HCT116 (cell line): ENCODE measurements at regions not wholly inside any gene's neighbourhood (a gene's known extent, or its start where the extent isn't known, plus 50 kb on each side); places are given as distances from the start of the nearest gene placed in this dataset.

Experiments
- ATAC-seq: fragments of 200-7000 bp; cut with Tn5 transposase; 2 replicates; pipeline ENCODE4 v1.9.1; 2020; ENCODE audit warnings: mild to moderate bottlenecking, moderate library complexity
- BruUV-seq: library from RNA; stranded (reverse); fragments of 400-500 nt; replicated peaks from 2 replicates; lab custom pipeline; 2021; lab: Mats Ljungman, UMichigan
- CTCF ChIA-PET: fragments of 300-600 bp; sonication (Branson Sonifier 250); formaldehyde crosslinking; loops from one replicate; lab custom pipeline; 2021; ENCODE audit warnings: antibody characterized with exemption; lab: Charles Lee
- POLR2A ChIA-PET: fragments of 300-600, 350-600 bp; sonication (Branson Sonifier 250); formaldehyde crosslinking; loops from one replicate; lab custom pipeline; 2021; ENCODE audit warnings: antibody characterized with exemption; lab: Charles Lee
- RAD21 ChIA-PET, 2 experiments: fragments of 300-600 bp; sonication (Branson Sonifier 250); formaldehyde crosslinking; loops; one replicate each; lab custom pipeline; 2023; ENCODE audit warnings: low total read pairs in 2 of 2; ENCODE audit not compliant: uncharacterized antibody in 2 of 2, unreplicated experiment in 2 of 2, low non-redundant PET in 1 of 2; lab: Charles Lee
- DNase-seq: peaks from one replicate; pipeline ENCODE4 v3.0.0-alpha.2; 2010; ENCODE audit warnings: low read depth, low spot score
- H2AFZ ChIP-seq: fragments of 200-600 bp; shearing (Covaris generic), sonication (generic); 2 replicates; pipeline ENCODE4 v1.6.1; 2017; ENCODE audit warnings: low read depth, mixed run types, mixed read lengths, antibody characterized with exemption, low read length; ENCODE audit not compliant: poor library complexity, severe bottlenecking
- H3K27ac ChIP-seq: 2 replicates; pipeline ENCODE4 v1.5.1; 2012; ENCODE audit warnings: low read depth, low read length
- H3K27me3 ChIP-seq: fragments of 200-600 bp; sonication (generic); 2 replicates; pipeline ENCODE4 v1.6.1; 2016; ENCODE audit warnings: mixed run types, low read length, mixed read lengths; ENCODE audit not compliant: insufficient read depth
- H3K36me3 ChIP-seq, 2 experiments: fragments of 200-500 bp in 1 of 2; fragments of 200-600 bp in 1 of 2; sonication (Bioruptor generic) in 1 of 2; sonication (generic) in 1 of 2; 2 replicates each; pipeline versions ENCODE4 v1.5.1 to v1.6.1; 2014 to 2016; ENCODE audit warnings: low read length in 2 of 2, inconsistent platforms in 1 of 2, mixed read lengths in 1 of 2, mixed run types in 1 of 2; ENCODE audit not compliant: insufficient read depth in 2 of 2, control insufficient read depth in 1 of 2
- H3K4me1 ChIP-seq, 2 experiments: fragments of 200-600 bp in 1 of 2; sonication (generic) in 1 of 2; 2 replicates each; pipeline versions ENCODE4 v1.5.1 to v1.6.1; 2012 to 2017; ENCODE audit warnings: low read length in 2 of 2, inconsistent platforms in 1 of 2, mild to moderate bottlenecking in 1 of 2, mixed read lengths in 1 of 2, mixed run types in 1 of 2, moderate library complexity in 1 of 2; ENCODE audit not compliant: insufficient read depth in 2 of 2, control insufficient read depth in 1 of 2
- H3K4me2 ChIP-seq: fragments of 200-600 bp; sonication (generic); 2 replicates; pipeline ENCODE4 v1.6.1; 2017; ENCODE audit warnings: mixed run types, low read length, mixed read lengths
- H3K4me3 ChIP-seq, 2 experiments: fragments of 200-600 bp in 1 of 2; sonication (generic) in 1 of 2; replicated peaks in 1 of 2; 2 replicates each; pipeline ENCODE4 v1.5.1; 2011 to 2016; ENCODE audit warnings: low read length in 2 of 2, control low read depth in 1 of 2, low read depth in 1 of 2, mild to moderate bottlenecking in 1 of 2, mixed read lengths in 1 of 2, mixed run types in 1 of 2
- H3K79me2 ChIP-seq: fragments of 200-600 bp; sonication (generic); 2 replicates; pipeline ENCODE4 v1.6.1; 2017; ENCODE audit warnings: mild to moderate bottlenecking, mixed run types, low read length, moderate library complexity, mixed read lengths; ENCODE audit not compliant: insufficient read depth
- H3K9ac ChIP-seq: fragments of 200-600 bp; sonication (generic); 2 replicates; pipeline ENCODE4 v1.6.1; 2016; ENCODE audit warnings: low read length, mixed read lengths
- H3K9me2 ChIP-seq: fragments of 200-600 bp; sonication (generic), shearing (Covaris generic); 2 replicates; pipeline ENCODE4 v1.6.1; 2017; ENCODE audit warnings: mixed run types, mild to moderate bottlenecking, moderate library complexity; ENCODE audit not compliant: insufficient read depth
- H3K9me3 ChIP-seq, 2 experiments: fragments of 200-500 bp in 1 of 2; fragments of 200-600 bp in 1 of 2; sonication (Bioruptor generic) in 1 of 2; sonication (generic) in 1 of 2; 2 replicates each; pipeline ENCODE4 v1.6.1; 2014 to 2017; ENCODE audit warnings: low read length in 2 of 2, mixed read lengths in 2 of 2, inconsistent platforms in 1 of 2, low read depth in 1 of 2, mild to moderate bottlenecking in 1 of 2, mixed run types in 1 of 2, moderate library complexity in 1 of 2; ENCODE audit not compliant: control insufficient read depth in 1 of 2, insufficient read depth in 1 of 2
- H4K20me1 ChIP-seq: fragments of 200-600 bp; sonication (generic), shearing (Covaris generic); 2 replicates; pipeline ENCODE4 v1.6.1; 2017; ENCODE audit warnings: mixed run types, mild to moderate bottlenecking, moderate library complexity; ENCODE audit not compliant: insufficient read depth
- ATF3 ChIP-seq: IDR thresholded peaks from 2 replicates; pipeline ENCODE4 v1.6.1; 2012
- CBX3 ChIP-seq: IDR thresholded peaks from 2 replicates; pipeline ENCODE4 v1.6.1; 2012; ENCODE audit warnings: low read depth
- CEBPB ChIP-seq: IDR thresholded peaks from 2 replicates; pipeline ENCODE4 v1.6.1; 2012; ENCODE audit warnings: low read depth
- EGR1 ChIP-seq: IDR thresholded peaks from 2 replicates; pipeline ENCODE4 v1.6.1; 2012; ENCODE audit warnings: low read depth
- ELF1 ChIP-seq: IDR thresholded peaks from 2 replicates; pipeline ENCODE4 v1.6.1; 2012; ENCODE audit warnings: low read depth, borderline replicate concordance
- EZH2 ChIP-seq: fragments of 200-600 bp; sonication (generic); IDR thresholded peaks from 2 replicates; pipeline ENCODE4 v1.6.1; 2017; ENCODE audit warnings: antibody characterized with exemption, mixed run types
- EZH2phosphoT487 ChIP-seq: fragments of 200-600 bp; IDR thresholded peaks from 2 replicates; pipeline ENCODE4 v1.6.1; 2018; ENCODE audit warnings: antibody characterized with exemption, borderline replicate concordance
- FOSL1 ChIP-seq: IDR thresholded peaks from 2 replicates; pipeline ENCODE4 v1.6.1; 2012; ENCODE audit warnings: low read depth
- MAX ChIP-seq: IDR thresholded peaks from 2 replicates; pipeline ENCODE4 v1.6.1; 2012
- POLR2AphosphoS5 ChIP-seq: IDR thresholded peaks from 2 replicates; pipeline ENCODE4 v1.6.1; 2011; ENCODE audit warnings: mild to moderate bottlenecking, low read depth, low read length, moderate library complexity
- RAD21 ChIP-seq: IDR thresholded peaks from 2 replicates; pipeline ENCODE4 v1.6.1; 2012; ENCODE audit warnings: low read depth, mild to moderate bottlenecking
- SIN3A ChIP-seq: IDR thresholded peaks from 2 replicates; pipeline ENCODE4 v1.6.1; 2012; ENCODE audit warnings: low read depth
- SP1 ChIP-seq: IDR thresholded peaks from 2 replicates; pipeline ENCODE4 v1.6.1; 2012; ENCODE audit warnings: low read depth
- SRF ChIP-seq: IDR thresholded peaks from 2 replicates; pipeline ENCODE4 v1.6.1; 2012; ENCODE audit warnings: low read depth
- YY1 ChIP-seq: IDR thresholded peaks from 2 replicates; pipeline ENCODE4 v1.6.1; 2011; ENCODE audit warnings: low read length, low read depth, moderate library complexity, mild to moderate bottlenecking; ENCODE audit not compliant: insufficient replicate concordance; ENCODE audit errors: extremely low read depth
- ZBTB33 ChIP-seq: IDR thresholded peaks from 2 replicates; pipeline ENCODE4 v1.6.1; 2011; ENCODE audit warnings: mild to moderate bottlenecking, low read length, moderate library complexity; ENCODE audit not compliant: insufficient replicate concordance; ENCODE audit errors: extremely low read depth
- ZNF274 ChIP-seq: fragments of 200-500 bp; sonication (Bioruptor generic); IDR thresholded peaks from 2 replicates; pipeline ENCODE4 v1.6.1; 2014; ENCODE audit warnings: mild to moderate bottlenecking, low read depth, low read length, inconsistent platforms
- intact Hi-C: fragments of 100-400 bp; cut with micrococcal nuclease; formaldehyde crosslinking; loops from 2 replicates; pipeline ENCODE4 v1.10.0; 2022

GRCh38 chr3:103585809-103586208 is 1151.0 kb downstream of the ZPLD1 start (continued):
- TF ChIP-seq ZBTB33 (no peak), FOSL1 (no peak), RAD21 (no peak), EZH2phosphoT487 (no peak), SRF (no peak), YY1 (no peak)

- Histone ChIP-seq H2AFZ (no peak overlapping the region), H3K36me3 (no peaks in the 10 kb centered on the region), H3K27me3 (no peaks in the 10 kb centered on the region), H3K9me3 (no peaks in the 10 kb centered on the region), H3K4me2 (no peak overlapping the region), H3K79me2 (no peaks in the 10 kb centered on the region), H3K4me1 (no peaks in the 10 kb centered on the region), H3K9me2 (no peaks in the 10 kb centered on the region), H4K20me1 (no peaks in the 10 kb centered on the region), H3K9ac (no peak overlapping the region), H3K27ac (no peak overlapping the region), H3K4me3 (no peak overlapping the region)
- POLR2A ChIA-PET, result no interaction called here
- CTCF ChIA-PET, result no interaction called here
- RAD21 ChIA-PET, result no interaction called here
- DNase-seq, result no peak
- intact Hi-C loops, result no loop called here
- TF ChIP-seq EGR1, result no peak
- TF ChIP-seq POLR2AphosphoS5, result no peak
- no peak for TF ChIP-seq FOSL1
- TF ChIP-seq ELF1, result no peak
- TF ChIP-seq MAX, result no peak
- no peak for TF ChIP-seq ZNF274
- TF ChIP-seq CEBPB, result no peak
- no peak for TF ChIP-seq SP1
- TF ChIP-seq EZH2, result no peak
- TF ChIP-seq SRF, result no peak
- no peak for TF ChIP-seq ATF3
- TF ChIP-seq SIN3A, result no peak
- TF ChIP-seq CBX3, result no peak
- no TSS peak for BruUV-seq
- no peak for ATAC-seq
These were observed 1155.0 kb downstream of the ZPLD1 start for GRCh38 chr3:103589770-103590169.
